Omental fat pad (tissue), 3 donors: ENCODE measurements at regions not wholly inside any gene's neighbourhood (a gene's known extent, or its start where the extent isn't known, plus 50 kb on each side); places are given as distances from the start of the nearest gene placed in this dataset.
A peak's percentile ranks its signal among the peaks of the same experiment; 100 is the strongest.

ENCODE experiments used
- ATAC-seq: fragments of 150-250 bp; one replicate; pipeline ENCODE4 v1.9.1; 2016; ENCODE audit warnings: mild to moderate bottlenecking, moderate library complexity; ENCODE audit not compliant: low FRiP score
- DNase-seq: peaks from one replicate; pipeline ENCODE4 v3.0.0-alpha.2; 2019; ENCODE audit warnings: low spot score
- CTCF ChIP-seq, 3 donors: fragments of 450-650 bp; IDR thresholded peaks; one replicate each; pipeline ENCODE4 v1.5.1; 2016 to 2017; ENCODE audit warnings: antibody characterized with exemption in 3 of 3, mild to moderate bottlenecking in 3 of 3, moderate library complexity in 2 of 3

- TF ChIP-seq CTCF (IDR thresholded peaks at IDR 0.05), result no peak
- ATAC-seq (no peak), DNase-seq (no peak)
These were observed 286.2 kb downstream of the TMX3 start for GRCh38 chr18:68428661-68429060.

GRCh38 chr18:68427951-68428401 is 286.9 kb downstream of the TMX3 start:
- TF ChIP-seq CTCF (IDR thresholded peaks at IDR 0.05), result no peak
- ATAC-seq (peak; percentile 48), DNase-seq (no peak)

- ATAC-seq, result no peak
These were observed 288.1 kb downstream of the TMX3 start for GRCh38 chr18:68426731-68427315.

GRCh38 chr18:68418881-68419280 is 296.0 kb downstream of the TMX3 start:
- no peak for DNase-seq
- TF ChIP-seq CTCF (IDR thresholded peaks at IDR 0.05), result no peak
- no peak for ATAC-seq

More at GRCh38 chr18:68426731-68427315, 288.1 kb downstream of the TMX3 start:
- DNase-seq, result no peak
- TF ChIP-seq CTCF (IDR thresholded peaks at IDR 0.05), result no peak

- no peak for ATAC-seq
These were observed 296.6 kb downstream of the TMX3 start for GRCh38 chr18:68418226-68418868.

GRCh38 chr18:68417826-68418225 is 297.1 kb downstream of the TMX3 start:
- no peak for ATAC-seq

More at GRCh38 chr18:68418226-68418868, 296.6 kb downstream of the TMX3 start:
- DNase-seq, result no peak
- TF ChIP-seq CTCF (IDR thresholded peaks at IDR 0.05), result no peak

More at GRCh38 chr18:68417826-68418225, 297.1 kb downstream of the TMX3 start:
- DNase-seq, result no peak
- TF ChIP-seq CTCF (IDR thresholded peaks at IDR 0.05), result no peak
